Prostate gland (tissue), 2 donors: ENCODE measurements at regions not wholly inside any gene's neighbourhood (a gene's known extent, or its start where the extent isn't known, plus 50 kb on each side); places are given as distances from the start of the nearest gene placed in this dataset.
"Not testable (repeated sequence)": the region's sequence is repeated elsewhere in the genome, so short reads cannot be mapped to it uniquely, and the experiment has no call there.

Source experiments
- DNase-seq: peaks from one replicate; pipeline ENCODE4 v3.0.0-alpha.2; 2019; ENCODE audit warnings: low spot score
- H3K27ac ChIP-seq, 2 donors: fragments of 200-600 bp; sonication (generic); 2 replicates each; pipeline ENCODE4 v1.5.1; 2017 to 2019
- H3K27me3 ChIP-seq: fragments of 200-600 bp; sonication (generic); replicated peaks from 2 replicates; pipeline ENCODE4 v1.5.1; 2019; ENCODE audit not compliant: insufficient read depth
- H3K36me3 ChIP-seq, 2 donors: fragments of 200-600 bp; sonication (generic); 1 replicate in 1 of 2; 2 replicates in 1 of 2; pipeline versions ENCODE4 v1.5.1 to v1.8.1; 2017 to 2019
- H3K4me1 ChIP-seq: fragments of 200-600 bp; sonication (generic); replicated peaks from 2 replicates; pipeline ENCODE4 v1.5.1; 2019
- H3K4me3 ChIP-seq, 2 donors: fragments of 200-600 bp; sonication (generic); 2 replicates each; pipeline ENCODE4 v1.5.1; 2017 to 2019
- H3K9me3 ChIP-seq: fragments of 200-600 bp; sonication (generic); 2 replicates; pipeline ENCODE4 v1.5.1; 2017
- CTCF ChIP-seq, 4 experiments: fragments of 200-600 bp in 2 of 4; fragments of 450-650 bp in 2 of 4; sonication (generic) in 2 of 4; IDR thresholded peaks; 1 replicate in 3 of 4; 2 replicates in 1 of 4; pipeline ENCODE4 v1.5.1; 2016 to 2019; ENCODE audit warnings: antibody characterized with exemption in 4 of 4, mild to moderate bottlenecking in 2 of 4, moderate library complexity in 2 of 4
- POLR2A ChIP-seq: fragments of 450-650 bp; IDR thresholded peaks from one replicate; pipeline ENCODE4 v1.6.1; 2016; ENCODE audit warnings: antibody characterized with exemption, mild to moderate bottlenecking
- POLR2AphosphoS5 ChIP-seq: sonication (generic); formaldehyde crosslinking; IDR thresholded peaks from one replicate; pipeline ENCODE4 v1.6.1; 2017; ENCODE audit warnings: antibody characterized with exemption
- WGBS: methylation state at CpG from one replicate; pipeline ENCODE4 v1.1.5; 2018; 5-methylcytosine and 5-hydroxymethylcytosine counted together
- intact Hi-C: fragments of 100-400 bp; cut with DNase I; formaldehyde crosslinking; loops from one replicate; pipeline ENCODE4 v1.14.2; 2022

- intact Hi-C loops: no loop called here
- Histone ChIP-seq H3K4me1 (no peaks in the 10 kb centered on the region), H3K36me3 (no peaks in the 10 kb centered on the region), H3K4me3 (no peak overlapping the region), H3K27ac (no peak overlapping the region), H3K9me3 (no peaks in the 10 kb centered on the region), H3K27me3 (no peaks in the 10 kb centered on the region)
- 35% methylated on average over 2 of the region's 2 CpGs for WGBS
- TF ChIP-seq POLR2AphosphoS5: no peak
- TF ChIP-seq CTCF (IDR thresholded peaks at IDR 0.05): no peak
- no peak for TF ChIP-seq POLR2A
- no peak for DNase-seq
These were observed 1011.2 kb downstream of the KCNMA1 start for GRCh38 chr10:76626386-76626785.

GRCh38 chr10:76624470-76624869, 1013.1 kb downstream of the KCNMA1 start:
- H3K27me3 ChIP-seq: no peaks in the 10 kb centered on the region
- no peak for DNase-seq
- no peak overlapping the region for H3K4me3 ChIP-seq
- no peak overlapping the region for H3K27ac ChIP-seq
- intact Hi-C loops: no loop called here
- WGBS: 89% methylated on average over 6 of the region's 6 CpGs
- H3K36me3 ChIP-seq: no peaks in the 10 kb centered on the region
- TF ChIP-seq POLR2AphosphoS5: no peak
- TF ChIP-seq POLR2A: no peak
- H3K9me3 ChIP-seq: no peaks in the 10 kb centered on the region
- H3K4me1 ChIP-seq: no peaks in the 10 kb centered on the region

- Histone ChIP-seq H3K27me3 (no peaks in the 10 kb centered on the region), H3K9me3 (no peaks in the 10 kb centered on the region), H3K4me3 (no peak overlapping the region), H3K27ac (no peak overlapping the region), H3K36me3 (no peaks in the 10 kb centered on the region), H3K4me1 (no peaks in the 10 kb centered on the region)
- WGBS: 44% methylated on average over 2 of the region's 2 CpGs
- no peak for DNase-seq
- TF ChIP-seq POLR2A (no peak), POLR2AphosphoS5 (no peak), CTCF (IDR thresholded peaks at IDR 0.05) (no peak)
- intact Hi-C loops: no loop called here
These were observed 1015.6 kb downstream of the KCNMA1 start for GRCh38 chr10:76621886-76622620.

- H3K27me3 ChIP-seq: no peaks in the 10 kb centered on the region
- no peak overlapping the region for H3K4me3 ChIP-seq
- intact Hi-C loops: no loop called here
- no peaks in the 10 kb centered on the region for H3K9me3 ChIP-seq
- 93% methylated on average over 1 of the region's 1 CpG for WGBS
- no peak for TF ChIP-seq POLR2AphosphoS5
- no peak for TF ChIP-seq CTCF (IDR thresholded peaks at IDR 0.05)
- no peak for TF ChIP-seq POLR2A
- H3K4me1 ChIP-seq: no peaks in the 10 kb centered on the region
- no peaks in the 10 kb centered on the region for H3K36me3 ChIP-seq
- no peak for DNase-seq
- no peak overlapping the region for H3K27ac ChIP-seq
These were observed 1019.0 kb downstream of the KCNMA1 start for GRCh38 chr10:76618641-76619040.

- 92% methylated on average over 2 of the region's 2 CpGs for WGBS
- no peak for TF ChIP-seq POLR2A
- TF ChIP-seq CTCF (IDR thresholded peaks at IDR 0.05): no peak
- no peak for TF ChIP-seq POLR2AphosphoS5
- intact Hi-C loops: no loop called here
- Histone ChIP-seq H3K27me3 (no peaks in the 10 kb centered on the region), H3K4me1 (no peaks in the 10 kb centered on the region), H3K36me3 (no peaks in the 10 kb centered on the region), H3K9me3 (no peaks in the 10 kb centered on the region), H3K4me3 (no peak overlapping the region), H3K27ac (no peak overlapping the region)
- no peak for DNase-seq
These were observed 1019.4 kb downstream of the KCNMA1 start for GRCh38 chr10:76618171-76618570.

GRCh38 chr10:76616666-76617065, 1020.9 kb downstream of the KCNMA1 start:
- H3K27me3 ChIP-seq, DNase-seq, H3K4me3 ChIP-seq, intact Hi-C loops, H3K27ac ChIP-seq, H3K4me1 ChIP-seq, H3K36me3 ChIP-seq, H3K9me3 ChIP-seq: not testable (repeated sequence)
